PC-9 (cell line): ENCODE measurements at regions not wholly inside any gene's neighbourhood (a gene's known extent, or its start where the extent isn't known, plus 50 kb on each side); places are given as distances from the start of the nearest gene placed in this dataset.

Experiments
- BruUV-seq: library from RNA; stranded (reverse); fragments of 400-500 nt; replicated peaks from 2 replicates; lab custom pipeline; 2021; lab: Mats Ljungman, UMichigan
- CTCF ChIA-PET: fragments of 300-600 bp; sonication (Branson Sonifier 250); formaldehyde crosslinking; loops from one replicate; lab custom pipeline; 2022; ENCODE audit warnings: antibody characterized with exemption; lab: Charles Lee
- POLR2A ChIA-PET: fragments of 300-600 bp; sonication (Branson Sonifier 250); formaldehyde crosslinking; loops from one replicate; lab custom pipeline; 2022; ENCODE audit warnings: antibody characterized with exemption; ENCODE audit not compliant: unreplicated experiment; lab: Charles Lee
- DNase-seq, 2 experiments: peaks; one replicate each; pipeline versions ENCODE4 v3.0.0 to v3.0.0-alpha.2; 2015 to 2022; ENCODE audit warnings: mixed read lengths in 1 of 2
- H2AFZ ChIP-seq: fragments of 200-600 bp; sonication (generic); 2 replicates; pipeline ENCODE4 v1.8.1; 2017; ENCODE audit warnings: antibody characterized with exemption
- H3F3A ChIP-seq: fragments of 200-600 bp; sonication (generic); 2 replicates; pipeline ENCODE4 v1.8.1; 2017; ENCODE audit warnings: antibody characterized with exemption, mild to moderate bottlenecking, low read depth; ENCODE audit not compliant: insufficient read depth
- H3K27ac ChIP-seq: fragments of 200-600 bp; sonication (generic); 2 replicates; pipeline ENCODE4 v1.6.1; 2016; ENCODE audit warnings: mixed run types
- H3K27me3 ChIP-seq: fragments of 200-600 bp; sonication (generic); 2 replicates; pipeline ENCODE4 v1.6.1; 2016; ENCODE audit warnings: low read depth, mixed run types; ENCODE audit not compliant: insufficient read depth
- H3K36me3 ChIP-seq: fragments of 200-600 bp; sonication (generic); 2 replicates; pipeline ENCODE4 v1.6.1; 2016; ENCODE audit warnings: low read depth, mixed run types
- H3K4me1 ChIP-seq: fragments of 200-600 bp; sonication (generic); replicated peaks from 2 replicates; pipeline ENCODE4 v1.6.1; 2016; ENCODE audit warnings: mixed run types; ENCODE audit not compliant: insufficient read depth
- H3K4me2 ChIP-seq: fragments of 200-600 bp; sonication (generic); 2 replicates; pipeline ENCODE4 v1.6.1; 2017; ENCODE audit warnings: mixed run types
- H3K4me3 ChIP-seq: fragments of 200-600 bp; sonication (generic); 2 replicates; pipeline ENCODE4 v1.6.1; 2016; ENCODE audit warnings: mixed run types
- H3K79me2 ChIP-seq: fragments of 200-600 bp; sonication (generic); 2 replicates; pipeline ENCODE4 v1.6.1; 2017; ENCODE audit warnings: low read depth, mixed run types
- H3K9me2 ChIP-seq: fragments of 200-600 bp; sonication (generic); 2 replicates; pipeline ENCODE4 v1.8.1; 2017; ENCODE audit warnings: mild to moderate bottlenecking; ENCODE audit not compliant: insufficient read depth
- H3K9me3 ChIP-seq: fragments of 200-600 bp; sonication (generic); 2 replicates; pipeline ENCODE4 v1.8.1; 2016; ENCODE audit warnings: low read depth; ENCODE audit not compliant: insufficient read depth
- H4K20me1 ChIP-seq: fragments of 200-600 bp; sonication (generic); 2 replicates; pipeline ENCODE4 v1.8.1; 2017; ENCODE audit not compliant: insufficient read depth
- EZH2 ChIP-seq: fragments of 200-600 bp; sonication (generic); IDR thresholded peaks from 2 replicates; pipeline ENCODE4 v1.8.0; 2017; ENCODE audit warnings: antibody characterized with exemption, low read depth
- intact Hi-C: fragments of 100-400 bp; cut with micrococcal nuclease; formaldehyde crosslinking; loops from one replicate; pipeline ENCODE4 v1.10.0; 2022; ENCODE audit not compliant: unreplicated experiment
- TF ChIP-seq, protein P1 (sequence below): fragments of 200-600 bp; sonication (generic); conservative IDR thresholded peaks from 2 replicates; pipeline ENCODE4 v1.6.1; 2017; ENCODE audit warnings: mixed run types, antibody characterized with exemption, mild to moderate bottlenecking, moderate library complexity

DNA sequence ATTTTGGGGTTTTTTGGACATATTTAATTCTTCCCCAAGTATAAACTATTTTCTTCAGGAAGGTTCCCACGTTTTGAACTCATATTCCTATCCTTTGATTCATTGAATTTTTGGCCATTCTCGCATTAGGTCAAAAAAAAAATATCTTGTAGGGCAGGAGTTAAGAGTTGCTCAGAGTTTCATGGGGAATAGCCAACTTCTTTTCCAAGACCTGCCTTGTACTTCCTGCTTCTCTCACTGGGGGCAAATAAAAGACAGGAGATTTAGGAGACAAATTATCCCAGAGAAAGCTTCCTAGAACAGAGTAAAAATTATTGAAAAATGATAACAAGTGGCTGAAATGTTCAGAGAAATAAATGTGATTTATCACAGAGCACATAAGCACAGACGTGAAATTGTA, 55.2 kb upstream of the BCL11A start:
- CTCF ChIA-PET = no interaction called here
- H3K9me3 ChIP-seq = no peaks in the 10 kb centered on the region
- POLR2A ChIA-PET = interaction anchor here (0.6 kb wide), 1 partner anchor 39 kb away, joined by 3 read pairs; no protein-coding TSS in a partner anchor

DNA sequence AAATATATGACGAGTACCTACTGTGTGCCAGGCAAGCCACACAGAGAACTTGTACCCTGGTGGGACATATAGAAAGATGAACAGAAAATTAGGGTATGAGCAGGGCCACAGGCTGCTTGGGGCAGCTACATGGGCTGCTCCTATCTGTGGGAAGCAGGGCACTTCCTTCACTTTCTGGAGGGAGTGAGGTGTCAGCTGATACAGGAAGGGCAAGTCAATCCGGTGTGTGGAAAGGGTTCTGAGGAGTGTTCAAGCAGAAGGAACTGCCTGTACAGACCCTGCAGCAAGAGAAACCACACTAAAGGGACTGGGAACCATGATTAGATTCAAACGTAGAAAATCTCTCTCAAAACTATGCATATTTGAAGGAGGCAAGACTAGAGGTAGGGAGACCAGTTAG, 58.6 kb upstream of the BCL11A start:
- H3K4me2 ChIP-seq = no peak overlapping the region
- BruUV-seq = no TSS peak
- intact Hi-C loops = no loop called here

More for the DNA sequence above, 55.2 kb upstream of the BCL11A start:
- intact Hi-C loops = no loop called here
- peaks cover 77% of the 10 kb centered on the region for H3K27me3 ChIP-seq
- H3K9me2 ChIP-seq = no peaks in the 10 kb centered on the region
- H3K4me3 ChIP-seq = no peak overlapping the region
- no peak for DNase-seq
- H3K36me3 ChIP-seq = no peaks in the 10 kb centered on the region
- TF ChIP-seq, protein P1, sequence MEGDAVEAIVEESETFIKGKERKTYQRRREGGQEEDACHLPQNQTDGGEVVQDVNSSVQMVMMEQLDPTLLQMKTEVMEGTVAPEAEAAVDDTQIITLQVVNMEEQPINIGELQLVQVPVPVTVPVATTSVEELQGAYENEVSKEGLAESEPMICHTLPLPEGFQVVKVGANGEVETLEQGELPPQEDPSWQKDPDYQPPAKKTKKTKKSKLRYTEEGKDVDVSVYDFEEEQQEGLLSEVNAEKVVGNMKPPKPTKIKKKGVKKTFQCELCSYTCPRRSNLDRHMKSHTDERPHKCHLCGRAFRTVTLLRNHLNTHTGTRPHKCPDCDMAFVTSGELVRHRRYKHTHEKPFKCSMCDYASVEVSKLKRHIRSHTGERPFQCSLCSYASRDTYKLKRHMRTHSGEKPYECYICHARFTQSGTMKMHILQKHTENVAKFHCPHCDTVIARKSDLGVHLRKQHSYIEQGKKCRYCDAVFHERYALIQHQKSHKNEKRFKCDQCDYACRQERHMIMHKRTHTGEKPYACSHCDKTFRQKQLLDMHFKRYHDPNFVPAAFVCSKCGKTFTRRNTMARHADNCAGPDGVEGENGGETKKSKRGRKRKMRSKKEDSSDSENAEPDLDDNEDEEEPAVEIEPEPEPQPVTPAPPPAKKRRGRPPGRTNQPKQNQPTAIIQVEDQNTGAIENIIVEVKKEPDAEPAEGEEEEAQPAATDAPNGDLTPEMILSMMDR = no peak
- TF ChIP-seq EZH2 = no peak
- H4K20me1 ChIP-seq = no peaks in the 10 kb centered on the region
- no peak overlapping the region for H3K27ac ChIP-seq
- H3K79me2 ChIP-seq = no peaks in the 10 kb centered on the region
- H3K4me2 ChIP-seq = no peak overlapping the region
- H3K4me1 ChIP-seq = no peaks in the 10 kb centered on the region
- BruUV-seq = no TSS peak
- H3F3A ChIP-seq = no peaks in the 10 kb centered on the region
- H2AFZ ChIP-seq = no peak overlapping the region

DNA sequence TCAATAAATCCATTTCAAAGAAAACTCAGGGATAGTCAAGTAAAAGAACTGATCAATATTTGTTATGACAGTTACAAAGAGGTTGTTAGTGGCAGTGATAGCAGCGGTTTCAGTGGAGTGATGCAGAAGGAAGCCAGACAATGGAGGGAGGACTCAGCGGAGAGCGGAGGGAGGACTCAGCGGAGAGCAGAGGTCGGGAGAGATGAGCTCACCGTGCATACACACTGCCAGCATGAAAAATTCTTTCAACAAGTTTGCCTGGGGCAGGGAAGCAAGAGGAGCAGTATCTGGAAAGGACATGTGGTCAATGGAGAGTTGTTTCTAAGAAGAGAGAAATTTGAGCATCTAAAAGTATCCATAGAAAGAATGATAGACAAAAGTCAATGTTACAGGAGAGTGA, 60.9 kb upstream of the BCL11A start:
- intact Hi-C loops = no loop called here
- Histone ChIP-seq H3K4me3 (no peak overlapping the region), H2AFZ (no peak overlapping the region), H3K4me2 (no peak overlapping the region), H3K27ac (no peak overlapping the region), H4K20me1 (no peaks in the 10 kb centered on the region), H3K36me3 (no peaks in the 10 kb centered on the region), H3K9me3 (no peaks in the 10 kb centered on the region), H3F3A (no peaks in the 10 kb centered on the region), H3K27me3 (peaks cover 55% of the 10 kb centered on the region), H3K9me2 (no peaks in the 10 kb centered on the region), H3K79me2 (no peaks in the 10 kb centered on the region), H3K4me1 (no peaks in the 10 kb centered on the region)
- TF ChIP-seq, protein P1 = no peak
- TF ChIP-seq EZH2 = no peak
- no TSS peak for BruUV-seq
- no peak for DNase-seq
- ChIA-PET POLR2A (no interaction called here), CTCF (no interaction called here)

More for the DNA sequence above, 58.6 kb upstream of the BCL11A start:
- Histone ChIP-seq H3K27me3 (peaks cover 57% of the 10 kb centered on the region), H3K79me2 (no peaks in the 10 kb centered on the region), H3K9me3 (no peaks in the 10 kb centered on the region), H3K9me2 (no peaks in the 10 kb centered on the region), H3K27ac (no peak overlapping the region), H3K4me3 (no peak overlapping the region), H2AFZ (no peak overlapping the region), H3F3A (no peaks in the 10 kb centered on the region), H3K4me1 (no peaks in the 10 kb centered on the region), H3K36me3 (no peaks in the 10 kb centered on the region), H4K20me1 (no peaks in the 10 kb centered on the region)
- TF ChIP-seq, protein P1 = no peak
- TF ChIP-seq EZH2 = no peak
- CTCF ChIA-PET = no interaction called here
- POLR2A ChIA-PET = no interaction called here
- no peak for DNase-seq
